ENCODE measurements at regions not wholly inside any gene's neighbourhood (a gene's known extent, or its start where the extent isn't known, plus 50 kb on each side); places are given as distances from the start of the nearest gene placed in this dataset.

- DNase-seq: no peak
Observed at GRCh38 chr13:52975969-52976368, 52.6 kb upstream of the OLFM4 start.

- DNase-seq: no peak
Observed at GRCh38 chr13:52975161-52975560, 53.5 kb upstream of the OLFM4 start.

GRCh38 chr13:52974711-52975110, 53.9 kb upstream of the OLFM4 start:
- no peak for DNase-seq

GRCh38 chr13:52969373-52969772, 59.2 kb upstream of the OLFM4 start:
- no peak for DNase-seq

- peak in 49 of 56 donors; percentile 2 to 81 (median 34) for DNase-seq
Observed at GRCh38 chr13:52968074-52968700, 60.4 kb upstream of the OLFM4 start.

- DNase-seq: no peak
Observed at GRCh38 chr13:52961987-52962386, 66.6 kb upstream of the OLFM4 start.

GRCh38 chr13:52961256-52961910, 67.2 kb upstream of the OLFM4 start:
- DNase-seq: no peak

- DNase-seq: no peak
Observed at GRCh38 chr13:52955472-52955874, 73.1 kb upstream of the OLFM4 start.

- no peak for DNase-seq
Observed at GRCh38 chr13:52954838-52955237, 73.8 kb upstream of the OLFM4 start.

GRCh38 chr13:52950436-52950956, 78.1 kb upstream of the OLFM4 start:
- no peak for DNase-seq

GRCh38 chr13:52949742-52950141, 78.9 kb upstream of the OLFM4 start:
- DNase-seq: peak in 22 of 56 donors; percentile 6 to 59 (median 19)

GRCh38 chr13:52949044-52949443, 79.6 kb upstream of the OLFM4 start:
- no peak for DNase-seq

- peak in 10 of 56 donors; percentile 5 to 18 (median 10) for DNase-seq
Observed at GRCh38 chr13:52947921-52948373, 80.7 kb upstream of the OLFM4 start.

GRCh38 chr13:52945348-52945747, 83.3 kb upstream of the OLFM4 start:
- peak in 2 of 56 donors; percentile 4 to 5 for DNase-seq

- DNase-seq: no peak
Observed at GRCh38 chr13:52944697-52945096, 83.9 kb upstream of the OLFM4 start.

GRCh38 chr13:52938065-52938464, 89.6 kb upstream of the PCDH8 start:
- DNase-seq: no peak

GRCh38 chr13:52936806-52937205, 88.4 kb upstream of the PCDH8 start:
- DNase-seq: no peak

GRCh38 chr13:52934258-52934657, 85.8 kb upstream of the PCDH8 start:
- no peak for DNase-seq

GRCh38 chr13:52933547-52934210, 85.2 kb upstream of the PCDH8 start:
- DNase-seq: no peak

- DNase-seq: no peak
Observed at GRCh38 chr13:52933099-52933498, 84.7 kb upstream of the PCDH8 start.

GRCh38 chr13:52932649-52933048, 84.2 kb upstream of the PCDH8 start:
- DNase-seq: no peak

Measured in amygdala (tissue), 56 donors.